ENCODE measurements at regions not wholly inside any gene's neighbourhood (a gene's known extent, or its start where the extent isn't known, plus 50 kb on each side); places are given as distances from the start of the nearest gene placed in this dataset.

- DNase-seq = no peak
Observed at GRCh38 chr10:129396021-129396722, 70.9 kb upstream of the MGMT start.

DNA sequence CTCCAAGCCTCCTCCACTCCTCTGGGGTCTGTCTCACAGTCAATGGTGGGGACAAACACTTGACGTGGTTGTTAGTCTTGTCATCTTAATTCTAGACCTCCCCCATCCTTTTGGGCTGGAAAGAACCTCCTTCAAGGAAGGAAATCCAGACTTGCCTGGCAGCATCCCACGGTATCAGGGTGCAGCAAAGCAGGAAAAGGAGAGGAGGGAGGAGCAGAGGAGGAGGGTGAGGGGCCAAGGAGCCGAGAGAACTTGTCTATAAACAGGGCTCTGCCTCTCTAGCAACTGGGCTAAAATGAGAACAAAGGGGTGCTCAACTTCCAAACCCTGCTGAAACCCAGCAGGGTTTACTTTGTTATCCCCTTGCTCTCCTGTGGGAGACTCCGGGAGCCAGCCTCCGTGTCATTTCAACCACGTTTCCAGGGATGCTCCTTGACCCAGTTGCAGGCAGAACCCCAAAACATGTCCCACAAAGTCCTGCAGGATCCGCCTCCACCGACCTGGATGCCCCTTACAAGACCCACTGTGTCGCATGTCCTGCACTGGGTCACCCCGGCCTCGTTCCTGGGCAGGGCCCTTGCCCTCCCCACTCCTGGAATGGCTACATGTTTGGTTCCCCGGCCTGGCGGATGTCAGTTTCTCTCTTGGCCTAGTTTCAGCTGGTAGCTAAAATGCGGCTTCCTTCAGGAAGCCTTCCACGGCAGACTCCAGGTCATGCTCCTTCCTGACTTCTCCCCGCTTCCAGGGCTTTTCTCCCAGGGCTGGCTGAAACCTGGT, 69.7 kb upstream of the MGMT start:
- no peak for DNase-seq

DNA sequence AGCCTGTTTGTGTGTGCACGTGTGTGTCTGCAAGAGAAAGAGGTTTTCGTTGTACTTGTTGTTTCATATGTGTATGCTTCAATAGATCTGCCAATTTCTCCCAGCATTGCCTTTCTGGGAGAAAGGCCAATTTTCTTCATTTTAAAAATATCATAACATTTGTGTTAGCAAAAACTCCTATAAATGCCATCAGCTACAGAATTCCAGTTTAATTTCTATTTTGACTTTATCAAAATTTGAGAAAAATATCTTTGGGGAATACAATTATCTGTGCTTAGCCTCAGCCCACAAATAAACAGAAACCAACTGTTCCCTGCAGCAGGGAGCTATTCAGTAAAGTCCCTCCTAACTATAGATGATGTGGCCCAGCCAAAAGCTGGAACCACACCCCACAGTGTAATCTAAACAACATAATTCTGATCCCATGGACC, 68.3 kb upstream of the MGMT start:
- no peak for DNase-seq

- no peak for DNase-seq
Observed at GRCh38 chr10:129400426-129400825, 66.6 kb upstream of the MGMT start.

DNA sequence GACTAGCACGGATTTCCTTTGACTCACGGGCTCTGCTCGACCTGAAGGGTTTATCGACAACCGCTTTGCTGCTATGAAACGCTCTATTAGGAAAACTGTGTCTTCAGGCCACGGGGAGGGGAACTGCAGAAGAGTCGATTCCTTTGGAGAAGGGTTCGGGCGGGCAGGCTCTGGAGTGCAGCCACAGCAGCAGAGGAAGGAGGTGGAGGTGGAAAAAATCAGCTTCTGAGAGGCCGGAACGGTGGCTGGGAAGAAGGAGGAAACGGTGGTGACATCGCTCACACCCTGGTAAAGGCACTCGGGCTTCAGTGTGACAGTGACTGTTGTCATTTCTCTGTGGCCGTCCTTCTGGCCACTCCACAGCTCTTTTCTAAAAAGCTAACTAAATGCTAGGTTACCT, 64.6 kb upstream of the MGMT start:
- DNase-seq = no peak

- DNase-seq = no peak
Observed at GRCh38 chr10:129404091-129404490, 63.0 kb upstream of the MGMT start.

DNA sequence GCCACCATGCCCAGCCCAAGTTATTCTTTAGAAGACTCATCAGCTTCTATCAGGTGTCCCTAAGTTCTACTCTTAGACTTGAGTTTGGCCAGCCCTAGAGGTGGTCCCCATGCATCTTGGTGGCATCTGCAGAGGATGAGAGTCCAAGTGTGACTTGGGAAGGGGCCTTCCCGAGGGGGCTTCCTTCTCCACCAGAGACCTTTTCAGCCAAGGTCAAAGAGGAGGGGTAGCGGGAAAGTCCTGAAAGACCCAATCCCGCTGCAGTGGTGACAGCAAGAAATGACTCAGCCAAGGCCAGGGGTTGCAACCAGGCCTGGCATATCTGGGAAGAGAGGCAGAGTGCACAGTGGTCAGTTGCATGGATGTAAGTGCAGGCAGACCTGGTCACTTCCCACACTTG, 61.7 kb upstream of the MGMT start:
- DNase-seq = no peak

GRCh38 chr10:129410688-129411392, 56.2 kb upstream of the MGMT start:
- no peak for DNase-seq

- DNase-seq = no peak
Observed at GRCh38 chr10:129411393-129411705, 55.7 kb upstream of the MGMT start.

GRCh38 chr10:129411772-129412171, 55.3 kb upstream of the MGMT start:
- no peak for DNase-seq

- no peak for DNase-seq
Observed at GRCh38 chr10:129413024-129413423, 54.0 kb upstream of the MGMT start.

DNA sequence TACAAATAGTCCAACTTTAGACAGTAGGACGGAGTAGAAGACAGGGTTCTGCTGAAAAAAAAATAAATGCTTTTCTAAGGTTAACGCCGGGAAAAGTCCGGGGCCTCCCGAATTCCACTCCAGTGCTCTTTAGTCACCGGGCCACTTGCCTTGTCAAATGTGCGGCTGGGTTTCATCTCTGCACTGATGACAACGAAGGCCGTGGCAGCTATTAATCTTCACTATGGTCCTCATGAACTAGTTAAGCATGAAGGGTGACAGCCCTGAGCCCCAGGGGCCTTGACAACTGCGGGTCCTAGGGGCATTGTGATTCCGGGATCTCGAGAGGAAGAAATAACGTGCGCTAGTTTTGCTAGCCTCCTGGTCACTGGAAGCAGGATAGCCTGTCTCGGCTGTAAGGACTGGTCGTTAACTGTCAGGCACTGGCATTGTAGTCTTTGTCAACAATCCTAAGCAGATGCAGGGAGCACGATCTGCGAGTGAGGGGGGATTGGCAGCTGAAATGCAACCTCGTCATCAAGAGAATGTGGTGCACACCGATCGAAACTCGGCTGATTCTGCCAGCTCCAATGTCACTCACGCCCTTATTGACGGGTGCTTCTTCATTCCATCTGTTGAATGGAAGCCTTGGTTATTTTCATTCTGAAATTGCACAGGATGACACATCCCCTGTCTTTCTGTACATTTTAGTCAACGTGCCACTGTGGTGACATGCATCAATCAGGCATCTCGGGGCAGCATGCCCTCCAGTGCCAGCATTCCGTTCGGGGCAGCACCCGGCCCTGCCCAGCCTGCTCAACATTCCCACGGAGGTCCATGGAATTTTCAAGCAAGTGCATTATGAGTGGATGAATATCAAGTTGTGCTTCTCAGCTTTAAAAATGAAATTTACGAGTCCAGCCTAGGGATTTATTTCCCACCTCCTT, 51.6 kb upstream of the MGMT start:
- DNase-seq = no peak

GRCh38 chr10:129416155-129416554, 50.9 kb upstream of the MGMT start:
- no peak for DNase-seq

DNA sequence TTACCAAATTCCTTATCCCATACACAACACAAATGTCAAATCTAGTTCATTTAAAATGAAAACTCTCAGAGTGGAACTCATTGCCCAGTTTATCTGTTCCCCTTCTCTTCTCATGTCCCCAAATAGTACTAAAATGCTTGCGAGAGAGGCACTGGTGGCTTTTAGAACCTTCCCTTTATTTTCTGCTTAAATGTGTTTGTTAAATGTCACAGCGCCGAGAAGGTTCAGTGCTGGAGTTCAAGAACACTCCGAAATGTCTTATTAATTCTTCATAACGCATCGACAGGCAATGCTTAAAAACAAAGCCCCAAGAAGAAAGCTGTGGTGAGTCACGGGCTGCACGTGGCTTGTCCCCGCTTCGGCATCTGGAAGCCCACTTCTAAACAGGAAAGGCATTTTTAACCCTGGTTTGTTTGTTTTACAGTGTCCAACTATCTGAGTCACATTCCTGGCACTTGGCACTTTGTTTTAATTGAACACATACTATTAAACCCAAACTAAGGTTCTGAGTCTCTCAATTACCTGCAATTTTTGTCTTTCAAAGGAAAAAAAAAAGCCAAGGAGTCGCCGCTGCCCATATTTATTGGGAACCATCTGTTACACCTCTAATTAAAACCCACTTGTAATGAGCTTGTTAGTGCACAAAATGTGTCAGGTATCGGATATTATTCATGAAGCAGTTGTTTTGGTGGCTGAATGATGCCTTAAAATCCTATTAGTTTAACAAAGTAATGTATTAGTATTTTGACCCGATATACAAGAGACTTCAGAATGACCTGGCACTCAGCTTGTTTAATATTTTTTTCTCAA, 49.9 kb upstream of the MGMT start:
- DNase-seq = peak; percentile 1

All from fibroblast of upper back skin (primary cell).